ENCODE measurements at regions not wholly inside any gene's neighbourhood (a gene's known extent, or its start where the extent isn't known, plus 50 kb on each side); places are given as distances from the start of the nearest gene placed in this dataset.
A peak's percentile ranks its signal among the peaks of the same experiment; 100 is the strongest.

GRCh38 chr19:27772059-27772458 is 1440.9 kb downstream of the UQCRFS1 start:
- no peak for DNase-seq (ENCODE audit: low read depth)

- DNase-seq (ENCODE audit: low read depth), result no peak
Measured at GRCh38 chr19:27770095-27770494, 1442.9 kb downstream of the UQCRFS1 start.

- DNase-seq (ENCODE audit: low read depth), result no peak
Measured at GRCh38 chr19:27767234-27767633, 1445.7 kb downstream of the UQCRFS1 start.

GRCh38 chr19:27765912-27766725 is 1446.8 kb downstream of the UQCRFS1 start:
- DNase-seq (ENCODE audit: low read depth), result peak; percentile 53

- DNase-seq (ENCODE audit: low read depth), result no peak
Measured at GRCh38 chr19:27765397-27765796, 1447.6 kb downstream of the UQCRFS1 start.

- no peak for DNase-seq (ENCODE audit: low read depth)
Measured at GRCh38 chr19:27764186-27764804, 1448.7 kb downstream of the UQCRFS1 start.

GRCh38 chr19:27762933-27763332 is 1450.0 kb downstream of the UQCRFS1 start:
- DNase-seq (ENCODE audit: low read depth), result peak; percentile 19

- peak; percentile 66 for DNase-seq (ENCODE audit: low read depth)
Measured at GRCh38 chr19:27759896-27760295, 1453.1 kb downstream of the UQCRFS1 start.

- peak; percentile 71 for DNase-seq (ENCODE audit: low read depth)
Measured at GRCh38 chr19:27758626-27759505, 1454.1 kb downstream of the UQCRFS1 start.

- no peak for DNase-seq (ENCODE audit: low read depth)
Measured at GRCh38 chr19:27754700-27755099, 1458.3 kb downstream of the UQCRFS1 start.

GRCh38 chr19:27753622-27754021 is 1459.3 kb downstream of the UQCRFS1 start:
- DNase-seq (ENCODE audit: low read depth), result no peak

GRCh38 chr19:27752530-27753184 is 1460.3 kb downstream of the UQCRFS1 start:
- peak; percentile 72 for DNase-seq (ENCODE audit: low read depth)

GRCh38 chr19:27751044-27751391 is 1461.9 kb downstream of the UQCRFS1 start:
- no peak for DNase-seq (ENCODE audit: low read depth)

- DNase-seq (ENCODE audit: low read depth), result no peak
Measured at GRCh38 chr19:27750391-27751043, 1462.4 kb downstream of the UQCRFS1 start.

GRCh38 chr19:27748551-27749152 is 1464.3 kb downstream of the UQCRFS1 start:
- DNase-seq (ENCODE audit: low read depth), result no peak

- no peak for DNase-seq (ENCODE audit: low read depth)
Measured at GRCh38 chr19:27746691-27747380, 1466.1 kb downstream of the UQCRFS1 start.

GRCh38 chr19:27745978-27746542 is 1466.9 kb downstream of the UQCRFS1 start:
- no peak for DNase-seq (ENCODE audit: low read depth)

- peak; percentile 88 for DNase-seq (ENCODE audit: low read depth)
Measured at GRCh38 chr19:27744926-27745768, 1467.8 kb downstream of the UQCRFS1 start.

All from myocyte (in vitro differentiated cells).